ENCODE measurements at regions not wholly inside any gene's neighbourhood (a gene's known extent, or its start where the extent isn't known, plus 50 kb on each side); places are given as distances from the start of the nearest gene placed in this dataset.
"Not testable (repeated sequence)": the region's sequence is repeated elsewhere in the genome, so short reads cannot be mapped to it uniquely, and the experiment has no call there.

DNA sequence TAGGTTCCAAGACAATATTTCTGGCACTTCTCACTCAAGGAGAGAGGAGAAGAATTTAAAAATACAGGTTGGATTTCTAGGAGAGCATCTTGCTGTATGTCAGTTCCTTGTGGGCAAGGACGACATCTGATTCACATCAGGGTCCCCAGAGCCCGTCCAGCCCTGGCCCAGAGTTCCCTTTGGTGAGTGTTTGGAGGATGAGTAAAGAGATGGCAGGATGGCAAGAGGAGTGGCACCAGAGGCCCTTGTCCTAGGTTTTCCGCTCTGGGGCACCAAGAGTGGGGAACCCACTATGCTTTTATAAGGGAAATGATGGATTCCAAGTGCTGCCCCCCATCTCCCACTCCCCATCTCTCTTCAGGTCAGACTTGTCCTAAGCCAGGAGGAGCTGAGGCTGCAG is 181.8 kb downstream of the TBC1D2B start:
- no peaks in the 10 kb centered on the region for H3K4me1 ChIP-seq (ENCODE audit: insufficient read depth, low read length)
- in situ Hi-C loops (cut with HindIII; ENCODE audit: extremely low pct_ligation_motif_present, low pct_unique_long_range_greater_than_20kb) (no loop called here), intact Hi-C loops (cut with micrococcal nuclease; ENCODE audit: unreplicated experiment) (no loop called here)
- DNase-seq (ENCODE audit: low spot score) (no peak), ATAC-seq (no peak), FAIRE-seq (no peak)
- no TSS peak for BruUV-seq (replicated peaks)
- TF ChIP-seq MAFG (CRISPR knock-in tag; IDR thresholded peaks at IDR 0.05), result no peak
- TF ChIP-seq ZNF446 (CRISPR knock-in tag; IDR thresholded peaks at IDR 0.05), result no peak
- TF ChIP-seq ZNF619 (CRISPR knock-in tag; IDR thresholded peaks at IDR 0.05), result no peak
- no peak for TF ChIP-seq ZNF33A (CRISPR knock-in tag; IDR thresholded peaks at IDR 0.05; ENCODE audit: borderline replicate concordance)
- TF ChIP-seq ZNF414 (CRISPR knock-in tag; IDR thresholded peaks at IDR 0.05), result no peak
- TF ChIP-seq U2AF1 (optimal IDR thresholded peaks at IDR 0.05; ENCODE audit: low read depth, low read length), result no peak
- no peak overlapping the region for H3K4me3 ChIP-seq (replicated peaks in 1 of 3; ENCODE audit: insufficient read depth in 1 of 3, low read depth in 2 of 3, low read length in 3 of 3)
- POLR2A ChIA-PET, result no interaction called here
- no peak overlapping the region for H2AFZ ChIP-seq (ENCODE audit: low read length)
- no peak overlapping the region for H3K9ac ChIP-seq (ENCODE audit: insufficient read depth, low read depth, low read length)
- H3K36me3 ChIP-seq (replicated peaks in 1 of 2; ENCODE audit: control insufficient read depth in 1 of 2, insufficient read depth in 2 of 2, low read length in 2 of 2), result no peaks in the 10 kb centered on the region
- peaks cover 1 to 3% of the 10 kb centered on the region in 2 experiments; a peak in 2 of 5 replicates for H3K27me3 ChIP-seq (ENCODE audit: control insufficient read depth in 1 of 2, insufficient read depth in 2 of 2, low read length in 2 of 2)
- H3K9me3 ChIP-seq (ENCODE audit: low read length), result no peaks in the 10 kb centered on the region
- H4K20me1 ChIP-seq (ENCODE audit: insufficient read depth, low read length), result no peaks in the 10 kb centered on the region
- no peak overlapping the region for H3K4me2 ChIP-seq (ENCODE audit: low read depth, low read length)
- H3K79me2 ChIP-seq (ENCODE audit: insufficient read depth, low read length), result no peaks in the 10 kb centered on the region
- H3K27ac ChIP-seq (ENCODE audit: extremely low read length, insufficient read depth, low read length), result no peak overlapping the region
- CTCF ChIA-PET (ENCODE audit: low intra/inter-chr PET ratio, low total read pairs), result no interaction called here
- WGBS (ENCODE audit: low lambda C conversion rate), result 25% methylated on average over 2 of the region's 3 CpGs

- FAIRE-seq; CTCF ChIA-PET (ENCODE audit: low intra/inter-chr PET ratio, low total read pairs); POLR2A ChIA-PET: not testable (repeated sequence)
Observed at GRCh38 chr15:77895145-77895544, 182.4 kb downstream of the TBC1D2B start.

DNA sequence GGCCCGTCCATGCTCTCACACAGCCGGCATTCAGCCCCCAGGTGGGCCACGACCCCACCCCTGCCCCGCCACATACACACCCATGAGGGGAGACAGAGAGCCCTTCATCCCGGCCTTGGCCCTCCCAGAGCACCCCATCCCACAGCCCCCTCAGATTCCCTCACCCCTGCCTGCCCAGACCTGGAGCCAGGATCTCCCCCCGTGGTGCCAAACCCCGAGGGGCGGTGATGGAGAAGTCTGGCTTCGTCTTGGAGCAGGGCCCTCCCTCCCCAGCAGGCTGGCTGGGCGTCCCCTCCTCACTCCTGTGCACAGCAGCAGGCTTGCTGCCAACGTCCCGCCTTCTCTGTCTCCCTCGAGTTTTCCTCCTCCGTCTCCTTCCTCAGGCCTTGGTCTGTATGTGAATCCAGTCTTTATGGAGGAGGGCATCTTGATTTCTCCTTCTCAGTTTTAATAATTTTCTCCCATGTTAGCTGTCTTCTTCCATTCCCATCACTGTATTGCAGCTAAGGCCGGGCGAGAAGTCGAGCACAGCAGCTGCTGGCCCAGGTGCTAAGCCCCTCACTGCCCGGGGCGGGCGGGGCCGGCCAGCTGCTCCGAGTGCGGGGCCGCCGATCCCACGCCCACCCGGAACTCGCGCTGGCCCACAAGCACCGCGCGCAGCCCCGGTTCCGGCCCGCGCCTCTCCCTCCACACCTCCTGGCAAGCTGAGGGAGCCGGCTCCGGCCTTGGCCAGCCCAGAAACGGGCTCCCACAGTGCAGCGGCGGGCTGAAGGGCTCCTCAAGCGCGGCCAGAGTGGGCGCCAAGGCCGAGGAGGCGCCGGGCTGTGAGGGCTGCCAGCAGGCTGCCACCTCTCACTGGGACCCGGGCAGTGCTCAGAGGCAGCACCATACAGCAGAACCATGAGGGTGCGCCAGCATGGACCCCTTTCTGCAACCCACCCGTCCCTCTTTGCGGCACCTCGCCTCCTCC is 183.6 kb downstream of the TBC1D2B start:
- H3K9me3 ChIP-seq (ENCODE audit: low read length); H3K79me2 ChIP-seq (ENCODE audit: insufficient read depth, low read length); intact Hi-C loops (cut with micrococcal nuclease; ENCODE audit: unreplicated experiment); H3K4me3 ChIP-seq (replicated peaks in 1 of 3; ENCODE audit: insufficient read depth in 1 of 3, low read depth in 2 of 3, low read length in 3 of 3); H3K4me2 ChIP-seq (ENCODE audit: low read depth, low read length); BruUV-seq (replicated peaks); H2AFZ ChIP-seq (ENCODE audit: low read length); H3K27me3 ChIP-seq (ENCODE audit: control insufficient read depth in 1 of 2, insufficient read depth in 2 of 2, low read length in 2 of 2); ATAC-seq; H3K4me1 ChIP-seq (ENCODE audit: insufficient read depth, low read length); H4K20me1 ChIP-seq (ENCODE audit: insufficient read depth, low read length); CTCF ChIA-PET (ENCODE audit: low intra/inter-chr PET ratio, low total read pairs); FAIRE-seq; H3K9ac ChIP-seq (ENCODE audit: insufficient read depth, low read depth, low read length); H3K36me3 ChIP-seq (replicated peaks in 1 of 2; ENCODE audit: control insufficient read depth in 1 of 2, insufficient read depth in 2 of 2, low read length in 2 of 2); H3K27ac ChIP-seq (ENCODE audit: extremely low read length, insufficient read depth, low read length); POLR2A ChIA-PET; DNase-seq (ENCODE audit: low spot score); in situ Hi-C loops (cut with HindIII; ENCODE audit: extremely low pct_ligation_motif_present, low pct_unique_long_range_greater_than_20kb): not testable (repeated sequence)
- WGBS (ENCODE audit: low lambda C conversion rate), result 35% methylated on average over 18 of the region's 52 CpGs

More at GRCh38 chr15:77895145-77895544, 182.4 kb downstream of the TBC1D2B start:
- WGBS (ENCODE audit: low lambda C conversion rate), result 2% methylated on average over 4 of the region's 4 CpGs
- H3K4me3 ChIP-seq (replicated peaks in 1 of 3; ENCODE audit: insufficient read depth in 1 of 3, low read depth in 2 of 3, low read length in 3 of 3); H3K27me3 ChIP-seq (ENCODE audit: control insufficient read depth in 1 of 2, insufficient read depth in 2 of 2, low read length in 2 of 2); H3K36me3 ChIP-seq (replicated peaks in 1 of 2; ENCODE audit: control insufficient read depth in 1 of 2, insufficient read depth in 2 of 2, low read length in 2 of 2); H2AFZ ChIP-seq (ENCODE audit: low read length); H3K9me3 ChIP-seq (ENCODE audit: low read length); H3K4me2 ChIP-seq (ENCODE audit: low read depth, low read length); BruUV-seq (replicated peaks); DNase-seq (ENCODE audit: low spot score); H3K79me2 ChIP-seq (ENCODE audit: insufficient read depth, low read length); H3K9ac ChIP-seq (ENCODE audit: insufficient read depth, low read depth, low read length); ATAC-seq; H3K4me1 ChIP-seq (ENCODE audit: insufficient read depth, low read length); in situ Hi-C loops (cut with HindIII; ENCODE audit: extremely low pct_ligation_motif_present, low pct_unique_long_range_greater_than_20kb); H3K27ac ChIP-seq (ENCODE audit: extremely low read length, insufficient read depth, low read length); H4K20me1 ChIP-seq (ENCODE audit: insufficient read depth, low read length); intact Hi-C loops (cut with micrococcal nuclease; ENCODE audit: unreplicated experiment): not testable (repeated sequence)
